HL-60 (cell line): ENCODE measurements at regions not wholly inside any gene's neighbourhood (a gene's known extent, or its start where the extent isn't known, plus 50 kb on each side); places are given as distances from the start of the nearest gene placed in this dataset.

ENCODE experiments used
- GABPA ChIP-seq: IDR thresholded peaks from 2 replicates; pipeline ENCODE4 v1.6.1; 2012; ENCODE audit warnings: low read depth
- POLR2AphosphoS5 ChIP-seq: IDR thresholded peaks from 2 replicates; pipeline ENCODE4 v1.6.1; 2012; ENCODE audit warnings: low read depth
- SPI1 ChIP-seq: IDR thresholded peaks from 2 replicates; pipeline ENCODE4 v1.6.1; 2012; ENCODE audit warnings: low read depth, mild to moderate bottlenecking, borderline replicate concordance
- TF ChIP-seq, protein P1 (sequence below): IDR thresholded peaks from one replicate; pipeline ENCODE4 v1.5.1; 2011; ENCODE audit warnings: low read length, control low read depth, inconsistent platforms; ENCODE audit not compliant: insufficient read depth
- TF ChIP-seq, protein P2 (sequence below): IDR thresholded peaks from 2 replicates; pipeline ENCODE4 v1.6.1; 2012; ENCODE audit warnings: low read depth; ENCODE audit not compliant: insufficient replicate concordance

DNA sequence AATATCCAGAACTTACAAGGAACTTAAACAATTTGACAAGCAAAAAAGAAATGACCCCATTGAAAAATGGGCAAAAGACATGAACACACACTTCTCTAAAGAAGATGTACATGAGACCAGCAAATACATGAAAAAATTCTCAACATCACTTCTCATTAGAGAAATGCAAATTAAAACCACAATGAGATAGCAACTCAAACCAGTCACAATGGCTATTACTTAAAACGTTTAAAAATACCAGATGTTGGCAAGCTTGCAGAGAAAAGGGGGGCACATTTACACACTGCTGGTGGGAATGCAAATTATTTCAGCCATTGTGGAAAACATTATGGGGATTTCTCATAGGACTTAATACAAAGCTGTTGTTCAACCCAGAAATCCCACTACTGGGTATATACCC lies 1634.0 kb downstream of the NCAM2 start:
- TF ChIP-seq, protein P1, sequence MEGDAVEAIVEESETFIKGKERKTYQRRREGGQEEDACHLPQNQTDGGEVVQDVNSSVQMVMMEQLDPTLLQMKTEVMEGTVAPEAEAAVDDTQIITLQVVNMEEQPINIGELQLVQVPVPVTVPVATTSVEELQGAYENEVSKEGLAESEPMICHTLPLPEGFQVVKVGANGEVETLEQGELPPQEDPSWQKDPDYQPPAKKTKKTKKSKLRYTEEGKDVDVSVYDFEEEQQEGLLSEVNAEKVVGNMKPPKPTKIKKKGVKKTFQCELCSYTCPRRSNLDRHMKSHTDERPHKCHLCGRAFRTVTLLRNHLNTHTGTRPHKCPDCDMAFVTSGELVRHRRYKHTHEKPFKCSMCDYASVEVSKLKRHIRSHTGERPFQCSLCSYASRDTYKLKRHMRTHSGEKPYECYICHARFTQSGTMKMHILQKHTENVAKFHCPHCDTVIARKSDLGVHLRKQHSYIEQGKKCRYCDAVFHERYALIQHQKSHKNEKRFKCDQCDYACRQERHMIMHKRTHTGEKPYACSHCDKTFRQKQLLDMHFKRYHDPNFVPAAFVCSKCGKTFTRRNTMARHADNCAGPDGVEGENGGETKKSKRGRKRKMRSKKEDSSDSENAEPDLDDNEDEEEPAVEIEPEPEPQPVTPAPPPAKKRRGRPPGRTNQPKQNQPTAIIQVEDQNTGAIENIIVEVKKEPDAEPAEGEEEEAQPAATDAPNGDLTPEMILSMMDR, result no peak
- no peak for TF ChIP-seq GABPA
- no peak for TF ChIP-seq POLR2AphosphoS5
- TF ChIP-seq, protein P2, sequence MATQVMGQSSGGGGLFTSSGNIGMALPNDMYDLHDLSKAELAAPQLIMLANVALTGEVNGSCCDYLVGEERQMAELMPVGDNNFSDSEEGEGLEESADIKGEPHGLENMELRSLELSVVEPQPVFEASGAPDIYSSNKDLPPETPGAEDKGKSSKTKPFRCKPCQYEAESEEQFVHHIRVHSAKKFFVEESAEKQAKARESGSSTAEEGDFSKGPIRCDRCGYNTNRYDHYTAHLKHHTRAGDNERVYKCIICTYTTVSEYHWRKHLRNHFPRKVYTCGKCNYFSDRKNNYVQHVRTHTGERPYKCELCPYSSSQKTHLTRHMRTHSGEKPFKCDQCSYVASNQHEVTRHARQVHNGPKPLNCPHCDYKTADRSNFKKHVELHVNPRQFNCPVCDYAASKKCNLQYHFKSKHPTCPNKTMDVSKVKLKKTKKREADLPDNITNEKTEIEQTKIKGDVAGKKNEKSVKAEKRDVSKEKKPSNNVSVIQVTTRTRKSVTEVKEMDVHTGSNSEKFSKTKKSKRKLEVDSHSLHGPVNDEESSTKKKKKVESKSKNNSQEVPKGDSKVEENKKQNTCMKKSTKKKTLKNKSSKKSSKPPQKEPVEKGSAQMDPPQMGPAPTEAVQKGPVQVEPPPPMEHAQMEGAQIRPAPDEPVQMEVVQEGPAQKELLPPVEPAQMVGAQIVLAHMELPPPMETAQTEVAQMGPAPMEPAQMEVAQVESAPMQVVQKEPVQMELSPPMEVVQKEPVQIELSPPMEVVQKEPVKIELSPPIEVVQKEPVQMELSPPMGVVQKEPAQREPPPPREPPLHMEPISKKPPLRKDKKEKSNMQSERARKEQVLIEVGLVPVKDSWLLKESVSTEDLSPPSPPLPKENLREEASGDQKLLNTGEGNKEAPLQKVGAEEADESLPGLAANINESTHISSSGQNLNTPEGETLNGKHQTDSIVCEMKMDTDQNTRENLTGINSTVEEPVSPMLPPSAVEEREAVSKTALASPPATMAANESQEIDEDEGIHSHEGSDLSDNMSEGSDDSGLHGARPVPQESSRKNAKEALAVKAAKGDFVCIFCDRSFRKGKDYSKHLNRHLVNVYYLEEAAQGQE, result no peak
- TF ChIP-seq SPI1, result no peak
